ENCODE measurements at regions not wholly inside any gene's neighbourhood (a gene's known extent, or its start where the extent isn't known, plus 50 kb on each side); places are given as distances from the start of the nearest gene placed in this dataset.
"Not testable (repeated sequence)": the region's sequence is repeated elsewhere in the genome, so short reads cannot be mapped to it uniquely, and the experiment has no call there.

DNA sequence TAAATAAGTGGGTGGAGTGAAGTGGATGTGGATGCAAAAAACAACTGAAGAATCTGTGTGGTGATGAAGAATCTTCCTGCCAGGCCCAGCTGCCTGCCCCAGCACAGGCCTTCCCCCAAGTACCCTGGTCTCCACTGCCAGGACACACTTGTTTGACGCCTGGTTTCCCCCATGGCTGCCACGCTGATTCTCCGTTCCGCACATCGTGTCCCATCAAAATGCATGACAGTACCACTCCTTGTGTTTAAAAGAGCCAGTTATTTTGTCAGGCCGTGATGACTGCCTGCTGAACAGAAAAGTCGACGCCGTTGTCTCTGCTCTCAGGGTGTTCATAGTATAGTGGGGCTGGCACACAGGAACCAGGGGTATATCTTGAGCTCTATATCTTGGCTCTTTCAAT, 50.3 kb upstream of the KYNU start:
- no peak for DNase-seq

DNA sequence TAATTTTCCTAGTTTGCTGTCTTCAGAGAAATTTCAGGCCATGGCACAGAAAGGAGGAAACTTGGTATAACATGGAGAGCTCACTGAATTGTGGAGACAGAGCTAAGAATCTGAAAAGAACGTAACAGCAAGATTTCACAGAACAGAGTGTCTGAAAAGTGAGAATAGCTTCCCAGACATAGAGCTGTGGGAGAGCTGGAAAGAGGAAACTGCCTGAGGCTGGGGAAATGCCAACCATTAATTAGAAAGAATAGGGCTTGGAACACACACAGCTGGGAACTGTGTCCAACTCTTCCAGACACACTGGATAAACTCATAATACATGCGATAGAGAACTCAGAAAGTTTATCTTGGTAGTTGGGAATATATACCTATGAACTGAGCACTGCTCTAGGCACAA, 51.6 kb upstream of the KYNU start:
- DNase-seq, result peak; percentile 37

DNA sequence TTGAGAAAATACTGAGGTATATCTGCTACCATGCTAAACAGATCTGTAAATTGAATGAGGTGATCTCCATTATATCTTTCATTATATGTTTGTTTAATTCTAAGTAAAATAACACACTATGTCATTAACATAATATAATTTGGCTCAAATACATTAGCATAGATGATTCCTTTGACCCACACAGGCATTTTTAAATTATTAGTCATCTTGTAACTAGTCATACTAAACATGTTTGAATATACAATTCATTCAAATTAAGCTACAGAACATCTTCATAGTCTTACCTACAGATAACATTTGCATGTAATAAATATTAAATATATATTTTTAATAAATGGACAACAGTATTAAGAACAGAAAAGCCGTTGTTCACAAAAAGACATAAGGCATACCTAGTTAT, 52.7 kb upstream of the KYNU start:
- peak; percentile 21 for DNase-seq

DNA sequence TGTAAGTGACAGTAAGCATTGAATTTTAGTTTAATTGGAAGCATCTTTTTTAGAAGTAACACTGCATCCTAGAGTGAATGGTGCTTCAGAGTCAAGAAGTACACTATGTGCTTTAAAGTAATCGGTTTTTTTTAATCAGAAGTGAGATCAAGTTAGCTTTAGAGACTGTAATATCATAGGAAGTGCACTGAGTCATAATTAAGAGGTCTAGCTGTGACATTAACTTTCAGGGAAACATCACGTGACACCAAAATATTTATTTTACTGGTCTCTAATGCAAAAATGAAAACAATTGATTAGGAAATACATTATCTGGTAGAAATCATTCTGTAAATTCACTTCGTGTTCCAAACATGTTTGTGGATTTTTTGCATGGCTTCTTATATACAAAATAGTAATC, 55.3 kb upstream of the KYNU start:
- no peak for DNase-seq

DNA sequence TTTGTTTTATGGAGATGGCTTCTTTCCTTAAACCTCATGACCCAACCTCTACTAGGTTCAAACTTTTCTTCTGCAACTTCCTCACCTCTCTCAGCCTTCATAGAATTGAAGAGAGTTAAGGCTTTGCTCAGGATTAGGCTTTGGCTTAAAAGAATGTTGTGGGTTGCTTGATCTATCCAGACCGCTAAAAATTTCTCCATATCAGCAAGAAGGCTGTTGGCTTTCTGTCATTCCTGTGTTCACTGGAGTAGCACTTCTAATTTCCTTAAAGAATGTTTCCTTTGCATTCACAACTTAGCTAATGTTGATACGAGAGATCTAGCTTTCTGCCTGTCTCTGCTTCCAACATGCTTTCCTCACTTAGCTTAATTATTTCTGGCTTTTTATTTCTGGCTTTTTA, 58.1 kb upstream of the KYNU start:
- no peak for DNase-seq

DNA sequence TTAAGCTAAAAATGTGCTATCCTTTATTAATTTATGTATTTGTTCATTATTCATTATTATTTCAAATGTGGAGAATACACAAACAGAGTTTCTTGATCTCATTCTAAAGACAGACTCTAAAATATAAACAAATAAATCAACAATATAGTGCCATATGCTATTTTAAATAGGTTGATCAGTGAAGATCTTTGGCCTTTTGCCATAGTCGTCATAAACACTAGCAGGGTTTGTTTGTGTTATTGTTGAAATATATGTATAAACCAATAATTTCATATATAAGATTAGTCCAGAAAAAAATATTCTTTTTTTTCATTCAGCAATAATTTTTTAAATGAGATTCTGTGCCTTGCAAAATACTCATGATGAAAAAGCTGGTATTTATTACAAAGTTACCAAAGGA, 62.1 kb upstream of the KYNU start:
- no peak for DNase-seq

DNA sequence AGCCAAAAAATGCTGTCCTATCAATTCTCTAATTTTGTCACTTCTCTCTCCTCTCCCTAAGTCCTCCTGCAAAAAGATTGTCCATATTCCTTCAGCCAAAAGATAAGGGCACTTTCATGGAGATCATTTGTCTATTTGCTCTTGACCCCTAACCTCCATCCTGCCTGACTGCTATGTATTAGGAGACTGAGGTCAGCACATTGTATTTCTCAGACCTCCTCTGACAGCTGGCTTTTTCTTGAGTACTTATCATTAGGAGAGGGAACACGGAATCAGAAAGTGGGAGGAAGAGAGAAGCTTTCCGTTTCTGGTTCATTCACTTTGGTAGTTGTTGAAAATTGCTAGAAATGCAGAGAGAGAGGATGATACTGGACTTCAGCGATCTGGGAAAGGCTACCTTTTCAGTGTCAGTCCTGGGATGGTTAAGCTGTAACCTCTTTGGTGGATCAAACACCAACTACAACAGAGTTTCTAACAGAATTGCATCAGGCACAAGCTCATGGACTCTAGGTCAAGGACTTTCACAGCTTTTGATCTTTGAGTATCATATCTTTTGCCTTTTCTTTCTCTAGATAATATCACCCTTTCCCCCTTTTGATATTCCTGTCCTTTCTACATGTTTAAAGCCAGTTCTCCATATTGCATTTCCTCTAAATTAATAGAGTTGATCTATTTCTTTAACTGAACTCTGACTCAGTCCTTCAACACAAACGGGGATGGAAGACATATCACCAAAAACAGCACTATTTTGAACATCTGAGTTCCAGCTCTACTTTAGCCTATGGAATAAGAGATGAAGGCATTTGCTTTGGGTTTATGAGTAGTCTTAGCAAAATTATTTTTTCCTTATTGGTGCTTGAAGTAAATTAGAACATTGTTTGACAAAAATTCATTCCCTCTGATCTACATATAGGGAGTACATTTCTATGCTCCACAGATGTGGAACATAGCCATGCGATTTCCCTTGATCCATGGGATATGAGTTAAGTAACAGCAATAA, 63.3 kb upstream of the KYNU start:
- DNase-seq, result no peak

DNA sequence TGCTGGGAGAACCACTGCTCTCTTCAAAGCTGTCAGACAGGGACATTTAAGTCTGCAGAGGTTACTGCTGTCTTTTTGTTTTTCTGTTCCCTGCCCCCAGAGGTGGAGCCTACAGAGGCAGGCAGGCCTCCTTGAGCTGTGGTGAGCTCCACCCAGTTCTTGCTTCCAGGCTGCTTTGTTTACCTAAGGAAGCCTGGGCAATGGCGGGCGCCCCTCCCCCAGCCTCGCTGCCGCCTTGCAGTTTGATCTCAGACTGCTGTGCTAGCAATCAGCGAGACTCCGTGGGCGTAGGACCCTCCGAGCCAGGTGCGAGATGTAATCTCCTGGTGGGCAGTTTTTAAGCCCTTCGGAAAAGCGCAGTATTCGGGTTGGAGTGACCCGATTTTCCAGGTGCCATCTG, 65.8 kb upstream of the KYNU start:
- DNase-seq, result not testable (repeated sequence)

DNA sequence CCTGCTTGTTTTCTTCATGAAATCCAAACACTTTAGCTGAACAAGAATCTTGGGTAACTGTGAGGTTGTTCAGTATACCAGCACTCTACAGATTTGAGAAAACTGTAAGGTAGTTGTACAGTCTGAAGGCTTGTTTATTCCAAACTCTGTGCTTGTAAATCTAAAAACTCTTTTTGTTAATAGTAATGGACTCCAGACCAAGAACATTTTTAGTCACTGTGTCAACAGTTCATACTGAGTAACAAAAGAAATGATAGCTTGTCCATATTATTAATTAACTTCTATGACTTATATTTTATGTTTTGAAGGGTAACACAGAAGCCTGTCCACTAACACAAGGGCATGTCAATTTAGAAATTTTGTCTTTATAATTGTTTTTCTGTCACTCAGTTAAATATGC, 72.2 kb upstream of the KYNU start:
- no peak for DNase-seq

DNA sequence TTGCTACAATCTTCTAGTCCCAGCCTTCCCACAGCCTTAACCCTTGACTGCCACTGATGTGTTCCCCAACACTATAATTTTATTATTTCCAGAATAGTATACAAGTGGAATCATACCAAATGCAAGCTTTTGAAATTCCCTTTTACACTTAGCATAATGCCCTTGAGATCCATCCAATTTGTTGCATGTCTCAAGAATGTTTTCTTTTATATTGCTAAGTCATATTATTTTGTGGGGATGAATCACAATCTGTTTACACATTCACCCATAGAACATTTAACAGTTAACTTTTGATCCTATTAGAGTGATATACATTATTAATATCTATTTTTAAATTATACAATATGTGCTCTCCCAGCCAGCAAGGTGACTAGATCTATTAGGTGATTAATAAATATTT, 74.3 kb upstream of the KYNU start:
- DNase-seq, result no peak

DNA sequence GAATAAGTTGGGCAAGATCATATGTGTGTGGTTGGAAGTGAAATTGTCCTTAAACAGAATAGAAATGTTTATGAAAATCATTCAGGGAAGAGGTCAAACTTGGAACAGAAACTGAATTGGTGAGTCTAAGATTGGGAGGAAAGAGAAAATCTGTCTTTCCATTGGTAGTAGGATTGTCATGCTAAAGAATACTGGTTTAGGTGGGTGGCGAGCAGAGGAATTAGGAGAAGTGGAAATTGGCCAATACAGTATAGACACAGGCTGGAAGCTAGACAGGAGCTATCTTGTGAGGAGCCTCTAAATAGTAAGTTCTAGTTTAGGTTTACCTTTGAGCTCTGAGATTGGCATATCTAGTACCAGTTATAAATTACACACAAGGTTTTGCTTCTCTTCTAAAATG, 80.9 kb upstream of the KYNU start:
- no peak for DNase-seq

DNA sequence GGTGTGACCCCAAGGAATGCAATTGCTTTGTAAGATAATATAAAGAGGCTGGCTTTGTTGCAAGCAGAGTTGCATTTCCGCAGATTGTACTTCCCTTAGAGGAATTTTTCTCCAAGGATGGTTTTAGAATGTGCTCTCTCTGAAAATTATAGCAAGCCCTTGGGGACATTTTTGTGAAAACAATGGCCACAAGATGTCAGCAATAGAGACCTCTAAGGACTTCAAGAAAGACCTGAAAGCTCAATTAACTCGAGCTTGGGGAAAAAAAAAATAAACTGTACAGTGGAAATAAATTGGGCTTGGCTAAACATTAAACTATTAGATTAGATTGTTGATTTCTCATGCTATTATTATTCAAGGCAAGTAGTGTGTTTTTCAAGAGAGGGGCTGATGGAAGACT, 81.3 kb upstream of the KYNU start:
- no peak for DNase-seq

DNA sequence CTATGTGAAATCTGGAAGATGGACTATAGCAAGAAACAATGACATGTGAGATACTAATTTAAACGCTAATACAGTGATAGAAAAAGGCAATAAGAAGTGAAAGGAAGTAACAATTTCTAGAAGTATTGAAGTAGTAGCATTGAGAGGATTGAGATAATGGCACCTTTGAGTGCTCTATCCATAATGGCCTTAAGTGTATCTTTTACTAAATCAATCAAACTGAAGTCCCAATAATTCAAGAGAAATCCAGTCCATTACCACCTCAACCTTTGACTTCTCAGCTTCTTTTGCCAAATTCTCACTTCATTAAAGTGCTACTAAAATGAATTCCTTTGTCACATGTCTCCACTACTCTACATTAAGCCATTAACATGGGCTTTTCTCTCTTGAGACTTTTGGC, 82.6 kb upstream of the KYNU start:
- no peak for DNase-seq

DNA sequence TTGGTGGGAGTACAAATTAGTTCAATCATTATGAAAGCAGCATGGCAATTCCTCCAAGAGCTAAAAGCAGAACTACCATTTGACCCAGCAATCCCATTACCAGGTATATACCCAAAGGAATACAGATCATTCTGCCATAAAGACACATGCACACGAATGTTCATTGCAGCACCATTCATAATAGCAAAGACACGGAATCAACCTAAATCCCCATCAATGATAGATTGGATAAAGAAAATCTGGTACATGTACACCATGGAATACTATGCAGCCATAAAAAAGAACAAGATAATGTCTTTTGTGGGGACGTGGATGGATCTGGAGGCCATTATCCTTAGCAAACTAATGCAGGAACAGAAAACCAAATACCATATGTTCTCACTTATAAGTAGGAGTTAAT, 85.1 kb upstream of the KYNU start:
- not testable (repeated sequence) for DNase-seq

DNA sequence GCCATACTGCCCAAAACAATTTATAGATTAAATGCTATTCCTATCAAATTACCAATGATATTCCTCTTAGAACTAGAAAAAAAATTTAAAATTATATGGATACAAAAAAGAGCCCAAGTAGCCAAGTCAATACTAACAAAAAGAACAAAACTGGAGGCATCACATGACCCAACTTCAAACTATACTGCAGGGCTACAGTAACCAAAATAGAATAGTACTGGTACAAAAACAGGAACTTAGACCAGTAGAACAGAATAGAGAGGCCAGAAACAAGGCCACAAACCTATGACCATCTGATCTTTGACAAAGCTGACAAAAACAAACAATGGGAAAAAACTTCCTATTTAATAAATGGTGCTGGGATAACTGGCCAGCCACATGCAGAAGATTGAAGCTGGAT, 86.1 kb upstream of the KYNU start:
- no peak for DNase-seq

DNA sequence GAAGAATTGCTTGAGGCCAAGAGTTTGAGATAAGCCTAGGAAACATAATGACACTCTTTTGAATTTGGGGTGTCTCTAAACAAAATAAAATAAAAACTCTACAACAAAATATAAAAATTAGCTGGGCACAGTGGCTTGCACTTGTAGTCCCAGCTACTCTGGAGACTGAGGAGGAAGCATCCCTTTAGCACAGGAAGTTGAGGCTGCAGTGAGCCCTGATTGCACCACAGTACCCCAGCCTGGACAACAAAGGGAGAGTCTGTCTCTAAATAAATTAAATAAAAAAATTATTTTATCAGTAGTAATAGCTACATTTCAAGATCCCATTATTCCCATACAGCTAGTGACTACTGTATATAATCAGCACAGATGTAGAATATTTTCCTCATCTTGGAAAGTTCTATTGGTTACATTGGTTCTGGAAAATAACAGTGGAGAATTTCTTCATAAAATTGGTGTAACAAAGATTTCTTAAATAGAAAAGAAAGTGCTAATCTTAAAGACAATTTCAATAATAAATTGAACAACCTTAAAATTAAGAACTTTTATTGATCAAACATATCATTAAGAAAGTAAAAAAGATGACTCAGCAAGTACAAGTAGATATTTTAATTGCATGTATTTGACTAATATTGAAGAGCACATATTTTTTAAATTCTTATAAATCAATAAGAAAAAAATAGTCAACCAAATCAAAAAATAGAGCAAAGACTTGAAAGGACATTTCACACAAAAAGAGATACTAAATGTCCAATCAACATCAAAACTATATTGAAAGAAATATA, 90.4 kb upstream of the KYNU start:
- no peak for DNase-seq

DNA sequence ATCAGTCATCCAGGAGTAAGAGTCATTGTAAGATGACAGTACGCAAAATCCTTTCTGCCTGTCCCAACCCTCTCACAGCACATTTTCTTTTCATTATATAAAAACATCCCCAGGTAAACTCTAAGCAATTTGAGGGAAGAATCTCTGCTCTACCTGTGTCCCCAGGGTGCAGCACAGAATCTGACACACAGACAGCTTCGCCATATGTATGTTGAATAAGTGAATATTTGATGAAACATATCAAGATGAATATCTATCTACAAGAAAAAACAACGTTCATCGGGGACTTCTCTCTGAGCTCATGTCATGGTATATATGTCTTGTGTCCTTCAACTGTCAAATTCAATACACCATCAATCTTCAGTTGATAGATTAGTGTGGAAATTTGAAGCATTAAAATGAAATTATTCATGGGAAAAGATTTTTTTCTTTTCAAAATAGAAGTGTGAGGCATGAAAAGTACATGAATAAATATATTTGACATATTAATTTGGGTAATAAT, 94.5 kb upstream of the KYNU start:
- no peak for DNase-seq

DNA sequence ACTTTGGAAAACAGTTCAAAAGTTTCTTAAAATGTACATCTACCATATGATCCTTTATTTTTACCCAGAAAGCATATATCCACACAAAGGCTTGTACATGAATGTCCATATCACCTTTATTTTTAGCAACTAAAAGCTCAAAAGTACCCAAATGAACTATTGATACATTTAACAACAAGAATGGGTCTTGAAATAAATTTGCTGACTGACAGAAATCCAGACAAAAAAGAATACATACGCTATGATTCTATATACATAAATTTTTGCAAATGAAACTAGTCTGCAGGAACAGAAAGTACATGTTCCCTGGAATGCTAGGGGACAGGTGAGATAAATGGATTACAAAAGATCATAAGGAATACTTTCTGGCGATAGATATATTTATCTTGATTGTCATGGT, 96.3 kb upstream of the KYNU start:
- no peak for DNase-seq

DNA sequence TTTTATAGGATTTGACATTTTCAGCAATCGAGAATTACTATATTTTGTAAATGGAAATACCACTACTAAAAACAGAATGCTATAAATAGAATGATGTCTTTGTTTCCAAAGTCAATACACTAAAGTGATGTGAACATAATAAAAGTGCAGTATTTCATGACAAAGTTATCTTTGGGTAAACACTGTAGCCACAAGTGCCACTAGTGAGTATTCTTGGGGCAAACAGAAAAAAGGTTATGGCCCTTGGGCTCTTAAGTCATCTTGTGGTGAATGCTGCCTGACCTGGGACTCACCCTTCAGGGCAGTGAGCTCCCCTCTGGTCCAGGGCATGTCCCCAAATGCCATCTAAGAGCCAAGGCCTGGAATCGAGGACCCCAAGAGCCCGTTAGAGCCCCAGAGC, 99.2 kb upstream of the KYNU start:
- DNase-seq, result no peak

DNA sequence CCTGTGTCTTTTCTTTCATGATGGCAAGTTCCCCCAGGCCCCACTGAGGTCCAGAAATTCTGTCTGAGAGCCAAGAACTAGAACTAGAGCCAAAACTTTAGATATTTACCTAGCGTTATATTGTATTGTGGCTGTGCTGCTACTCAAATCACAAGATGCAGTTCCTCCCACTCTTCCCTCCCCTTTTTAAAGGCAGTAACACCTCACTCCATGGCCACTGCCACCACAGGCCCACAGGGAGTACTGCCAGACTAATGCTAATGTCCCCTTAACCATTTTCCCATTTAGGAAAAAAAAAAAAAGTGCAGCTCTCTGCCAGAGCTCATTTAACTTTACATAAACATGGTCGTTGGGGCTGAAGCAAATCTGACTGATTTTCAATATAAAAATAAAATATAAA, 99.7 kb upstream of the KYNU start:
- no peak for DNase-seq

DNA sequence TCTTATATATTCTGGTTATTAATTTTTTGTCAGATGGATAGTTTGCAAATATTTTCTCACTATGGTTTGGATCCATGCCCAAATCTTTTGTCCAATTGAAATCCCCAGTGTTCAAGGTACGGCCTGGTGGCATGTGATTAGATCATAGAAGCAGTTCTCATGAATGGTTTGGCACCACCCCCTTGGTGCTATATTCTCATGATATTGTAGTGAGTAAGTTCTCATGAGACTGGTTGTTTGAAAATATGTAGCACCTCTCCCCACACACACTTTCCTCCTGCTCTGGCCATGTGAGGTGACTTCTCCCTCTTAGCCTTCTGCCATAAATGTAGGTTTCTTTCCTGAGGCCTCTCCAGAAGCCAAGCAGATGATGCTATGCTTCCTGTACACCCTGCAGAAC, 107.7 kb upstream of the KYNU start:
- peak; percentile 1 for DNase-seq

DNA sequence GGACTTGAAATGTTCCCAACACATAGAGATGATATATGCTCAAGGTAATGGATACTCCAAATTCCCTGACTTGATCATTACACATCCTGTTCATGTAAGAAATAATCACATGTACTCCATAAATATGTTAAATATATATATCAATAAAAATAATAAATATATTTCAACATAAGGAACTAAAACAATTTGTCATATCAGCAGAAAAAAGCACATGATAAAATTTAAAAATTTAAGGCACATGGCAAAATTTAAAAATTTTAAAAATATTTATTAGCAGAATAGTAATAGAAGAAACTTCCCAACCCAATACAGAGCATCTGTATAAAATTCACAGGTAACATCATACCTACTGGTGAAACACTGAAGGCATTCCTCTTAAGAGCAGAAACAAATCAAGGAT, 109.6 kb upstream of the KYNU start:
- DNase-seq, result no peak

DNA sequence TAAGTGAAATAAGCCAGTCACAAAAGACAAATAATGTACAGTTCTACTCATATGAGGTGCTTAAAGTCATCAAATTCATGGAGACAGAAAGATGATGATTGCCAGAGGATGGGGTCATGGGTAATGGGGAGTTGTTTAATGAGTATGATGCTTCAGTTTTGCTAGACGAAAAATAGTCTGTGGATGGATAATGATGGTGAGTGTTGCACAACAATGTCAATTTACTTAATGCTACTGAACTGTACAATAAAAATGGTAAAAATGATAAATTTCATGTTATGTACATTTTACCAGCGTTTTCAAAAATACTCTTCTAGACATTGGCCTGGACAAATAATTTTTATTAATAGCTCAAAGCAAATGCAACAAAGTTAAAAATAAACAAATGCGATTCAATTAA, 118.5 kb upstream of the KYNU start:
- no peak for DNase-seq

DNA sequence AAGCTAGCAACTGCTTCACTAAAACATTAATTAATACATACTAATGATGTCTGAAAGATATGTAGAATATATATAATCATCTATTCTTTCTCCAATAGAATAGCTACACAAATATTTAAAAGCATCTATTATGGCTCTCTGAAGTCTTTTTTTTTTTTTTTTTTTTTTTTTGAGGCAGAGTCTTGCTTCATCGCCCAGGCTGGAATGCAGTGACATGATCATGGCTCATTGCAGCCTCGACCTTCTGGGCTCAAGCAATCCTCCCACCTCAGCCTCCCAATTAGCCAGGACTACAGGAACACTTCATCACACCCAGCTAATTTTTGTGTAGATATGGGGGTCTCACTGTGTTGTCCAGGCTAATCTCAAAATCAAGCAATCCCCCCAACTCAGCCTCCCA, 120.4 kb upstream of the KYNU start:
- DNase-seq, result no peak

Measured in EL (cell line).